ENCODE measurements at regions not wholly inside any gene's neighbourhood (a gene's known extent, or its start where the extent isn't known, plus 50 kb on each side); places are given as distances from the start of the nearest gene placed in this dataset.
"Not testable (repeated sequence)": the region's sequence is repeated elsewhere in the genome, so short reads cannot be mapped to it uniquely, and the experiment has no call there.

- no peak for DNase-seq
These were observed 171.0 kb downstream of the HSD17B3 start for GRCh38 chr9:96130970-96131369.

DNA sequence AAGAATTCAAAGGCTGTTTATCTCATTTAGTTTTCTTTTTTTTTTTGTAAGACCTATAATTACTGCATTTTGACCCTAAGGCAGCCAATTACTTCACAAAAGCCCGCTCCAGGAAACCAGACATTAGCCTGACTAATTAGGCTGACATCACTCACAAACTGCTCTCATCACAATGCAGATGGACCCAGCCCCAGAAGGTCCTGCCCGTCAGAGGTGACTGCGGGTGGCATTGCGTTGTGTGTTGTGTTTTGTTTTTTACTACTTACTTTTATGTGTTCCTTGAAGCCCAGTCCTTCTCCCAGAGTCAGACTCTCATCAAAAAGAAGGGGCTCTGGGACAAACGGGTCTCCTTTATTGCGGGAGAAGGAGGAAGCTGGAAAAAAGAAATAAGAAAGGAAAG lies 172.2 kb downstream of the HSD17B3 start:
- DNase-seq, result no peak

DNA sequence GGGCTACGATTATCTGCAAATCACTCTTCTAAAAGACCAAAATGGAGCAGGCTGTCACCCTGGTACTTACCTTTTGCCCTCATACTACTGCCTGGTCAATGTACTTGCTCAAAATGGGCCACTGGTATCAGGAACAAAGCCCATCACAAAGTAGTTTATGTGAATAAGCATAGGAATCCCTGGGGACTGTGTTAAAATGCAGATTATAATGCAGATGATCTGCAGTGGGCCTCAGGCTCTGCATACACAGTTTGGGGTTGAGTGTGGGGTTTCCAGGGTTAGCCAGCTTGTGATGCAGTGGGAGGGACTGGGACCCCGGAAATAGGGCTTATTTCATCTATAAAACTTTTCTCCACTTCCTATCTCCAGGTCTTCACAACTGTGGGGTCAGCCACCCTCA lies 173.1 kb downstream of the HSD17B3 start:
- DNase-seq, result no peak

GRCh38 chr9:96126321-96126881 lies 175.6 kb downstream of the HSD17B3 start:
- no peak for DNase-seq

DNA sequence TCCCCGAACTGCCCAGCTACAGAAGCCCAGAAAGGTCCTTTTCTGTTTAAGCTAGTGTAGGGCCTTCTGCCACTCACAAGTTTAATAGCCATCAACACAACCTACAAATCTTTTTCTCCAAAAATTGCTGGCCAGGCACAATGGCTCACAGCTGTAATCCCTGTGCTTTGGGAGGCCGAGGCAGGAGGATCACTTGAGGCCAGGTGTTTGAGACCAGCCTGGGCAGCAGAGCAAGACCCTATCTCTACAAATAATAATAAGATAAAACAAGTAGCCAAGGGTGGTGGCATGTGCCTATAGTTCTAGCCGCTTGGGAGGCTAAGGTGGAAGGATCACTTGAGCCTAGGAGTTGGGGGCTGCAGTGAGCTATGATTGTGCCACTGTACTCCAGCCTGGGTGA lies 176.4 kb downstream of the HSD17B3 start:
- DNase-seq, result no peak

GRCh38 chr9:96122751-96123150 lies 179.2 kb downstream of the HSD17B3 start:
- DNase-seq, result no peak

- DNase-seq, result no peak
These were observed 179.7 kb downstream of the HSD17B3 start for GRCh38 chr9:96122282-96122681.

- no peak for DNase-seq
These were observed 180.8 kb downstream of the HSD17B3 start for GRCh38 chr9:96121136-96121535.

GRCh38 chr9:96117398-96118080 lies 184.4 kb downstream of the HSD17B3 start:
- no peak for DNase-seq

DNA sequence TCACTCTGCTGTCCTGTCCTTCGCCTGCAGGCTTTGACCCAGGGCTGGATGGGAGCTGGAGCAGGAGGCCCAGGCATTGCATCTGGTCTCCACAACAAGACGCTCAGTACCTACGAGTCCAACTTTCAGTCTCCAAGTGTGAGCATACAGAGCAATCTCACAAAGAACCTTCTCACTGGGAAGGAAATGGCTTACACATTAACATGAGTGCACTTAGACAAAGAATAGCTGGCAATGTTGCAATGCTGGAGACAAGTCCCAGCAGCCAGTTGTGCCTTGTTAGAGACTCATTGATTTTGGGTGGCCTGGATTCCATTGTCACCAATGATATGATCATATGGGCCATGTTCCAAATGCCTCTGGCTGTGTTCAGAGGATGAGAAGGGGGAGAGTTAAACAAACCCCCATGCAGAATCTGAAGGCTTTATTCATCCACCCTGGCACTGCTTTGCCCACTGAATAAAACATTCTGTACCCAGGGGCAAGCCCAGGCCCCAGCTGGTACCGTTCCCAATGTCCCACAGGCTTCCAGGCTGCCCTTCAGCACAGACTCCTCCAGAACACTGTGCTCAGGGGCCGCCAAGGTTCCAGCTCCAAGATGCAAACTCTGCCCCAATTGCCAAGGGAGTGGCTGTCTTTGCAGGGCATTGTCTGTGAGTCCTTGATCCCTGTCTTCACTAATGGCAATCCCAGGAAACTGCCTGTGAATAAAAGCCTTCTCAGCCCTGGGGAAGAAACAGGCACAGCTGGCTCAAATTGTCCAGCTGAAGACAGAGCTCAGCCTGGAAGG lies 185.5 kb downstream of the HSD17B3 start:
- no peak for DNase-seq

DNA sequence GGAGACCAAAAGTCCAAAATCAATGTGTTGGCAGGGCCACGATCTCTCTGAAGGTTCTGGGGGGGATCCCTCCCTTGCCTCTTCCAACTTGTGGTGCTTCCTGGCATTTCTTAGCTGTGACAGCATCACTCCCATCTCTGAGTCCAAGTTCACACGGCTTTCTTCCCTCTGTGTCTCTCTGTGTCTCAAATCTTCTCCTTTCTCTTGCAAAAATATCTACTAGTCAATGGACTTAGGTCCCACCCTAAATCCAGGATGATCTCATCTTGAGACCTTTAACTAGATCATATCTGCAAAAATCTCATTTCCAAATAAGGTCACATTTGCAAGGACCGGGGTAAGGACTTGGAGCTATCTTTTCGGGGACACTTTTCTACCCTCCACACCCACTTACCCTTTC lies 186.1 kb downstream of the HSD17B3 start:
- no peak for DNase-seq

DNA sequence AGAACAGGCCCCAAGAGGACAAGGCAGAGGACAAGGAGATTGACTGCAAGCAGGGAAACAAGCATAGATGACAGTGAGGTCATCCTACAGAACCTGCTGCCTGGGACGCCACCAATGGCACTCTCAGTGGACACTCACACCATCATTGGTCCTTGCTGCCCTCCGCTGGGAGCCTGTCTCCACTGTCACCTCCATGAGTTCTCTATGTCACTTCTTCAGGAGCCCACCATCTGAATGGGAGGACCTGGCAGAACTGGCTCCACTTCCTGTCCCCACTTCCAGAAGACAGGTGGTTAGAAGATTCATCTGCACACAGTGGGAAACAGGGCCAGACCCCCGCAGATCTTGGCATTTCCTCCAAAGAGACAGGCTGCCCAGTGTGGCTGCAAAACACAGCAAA lies 188.9 kb downstream of the HSD17B3 start:
- no peak for DNase-seq

GRCh38 chr9:96109680-96110351 lies 192.2 kb downstream of the HSD17B3 start:
- DNase-seq, result no peak

DNA sequence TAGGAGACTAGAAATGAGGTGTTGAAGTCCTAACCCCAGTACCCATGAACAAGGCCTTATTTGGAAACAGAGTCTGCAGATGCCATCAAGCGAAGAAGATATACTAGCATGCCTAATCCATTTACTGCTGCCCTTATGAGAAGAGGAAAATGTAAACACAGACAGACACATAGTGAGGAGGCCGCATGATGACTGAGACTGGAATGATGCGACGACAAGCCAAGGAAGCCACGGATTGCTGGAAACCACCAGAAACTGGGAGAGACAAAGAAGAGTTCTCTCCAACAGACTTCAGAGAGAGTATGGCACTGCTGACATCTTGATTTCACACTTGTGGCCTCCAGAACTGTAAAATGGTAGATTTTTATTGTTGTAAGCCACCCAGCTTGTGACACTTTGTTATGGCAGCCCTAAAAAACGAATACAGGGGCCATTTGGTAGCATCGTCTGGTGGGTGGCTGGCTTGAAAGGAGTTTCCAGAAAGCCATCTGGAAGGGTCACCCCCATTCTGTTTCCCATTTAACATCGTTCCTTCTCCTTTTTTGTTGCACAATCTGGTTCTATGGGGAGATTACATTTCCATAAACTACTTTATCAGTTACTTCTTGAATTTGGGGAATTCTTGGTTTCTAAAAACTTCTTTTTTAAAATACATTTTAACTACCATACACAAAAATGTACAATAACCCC lies 193.1 kb downstream of the HSD17B3 start:
- no peak for DNase-seq

DNA sequence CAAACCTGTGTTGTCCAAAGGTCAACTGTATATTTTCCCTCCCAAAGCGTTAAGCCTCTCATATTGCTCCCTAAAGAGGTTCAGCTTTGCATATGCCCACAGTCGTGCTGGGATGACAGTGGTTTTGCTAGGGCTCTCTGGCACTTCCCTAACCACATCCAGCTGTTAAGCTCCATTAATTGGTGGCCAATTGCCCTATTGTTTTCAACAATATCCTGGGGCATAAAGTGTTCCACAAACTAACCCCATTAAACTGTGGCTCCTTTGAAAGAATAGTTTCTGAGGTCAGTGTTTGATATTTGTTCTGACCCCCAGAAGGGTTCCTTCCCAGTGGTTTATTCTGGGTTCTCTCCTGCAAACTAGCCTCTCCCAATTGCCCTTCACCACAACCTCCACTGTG lies 194.5 kb downstream of the HSD17B3 start:
- DNase-seq, result no peak

GRCh38 chr9:96100385-96101300 lies 201.3 kb downstream of the HSD17B3 start:
- peak; percentile 6 for DNase-seq

GRCh38 chr9:96090630-96091029 lies 211.3 kb downstream of the HSD17B3 start:
- not testable (repeated sequence) for DNase-seq

- no peak for DNase-seq
These were observed 212.4 kb downstream of the HSD17B3 start for GRCh38 chr9:96089452-96090085.

DNA sequence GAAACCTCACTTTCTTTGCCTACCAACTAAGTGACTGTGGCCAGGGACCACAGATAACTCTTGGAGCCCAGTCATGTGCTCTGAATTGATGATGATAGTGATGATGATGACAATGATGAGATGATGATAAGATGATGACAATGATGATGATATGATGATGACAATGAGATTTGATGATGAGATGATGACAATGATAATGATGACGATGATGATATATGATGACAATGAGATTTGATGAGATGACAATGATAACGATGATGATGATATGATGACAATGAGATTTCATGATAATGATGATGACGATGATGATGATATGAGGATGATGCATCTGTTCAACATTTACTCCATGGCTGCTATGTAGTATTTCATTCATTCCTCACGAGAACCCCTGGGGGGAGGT lies 213.0 kb downstream of the ERCC6L2 start:
- DNase-seq, result no peak

- DNase-seq, result no peak
These were observed 212.3 kb downstream of the ERCC6L2 start for GRCh38 chr9:96087669-96088299.
